HG03521 (cell line): ENCODE measurements at regions not wholly inside any gene's neighbourhood (a gene's known extent, or its start where the extent isn't known, plus 50 kb on each side); places are given as distances from the start of the nearest gene placed in this dataset.

ENCODE experiments used
- ATAC-seq: cut with Tn5 transposase; IDR thresholded peaks from one replicate; pipeline ENCODE4 v1.9.1; 2021; ENCODE audit warnings: mild to moderate bottlenecking, moderate library complexity; ENCODE audit not compliant: unreplicated experiment

DNA sequence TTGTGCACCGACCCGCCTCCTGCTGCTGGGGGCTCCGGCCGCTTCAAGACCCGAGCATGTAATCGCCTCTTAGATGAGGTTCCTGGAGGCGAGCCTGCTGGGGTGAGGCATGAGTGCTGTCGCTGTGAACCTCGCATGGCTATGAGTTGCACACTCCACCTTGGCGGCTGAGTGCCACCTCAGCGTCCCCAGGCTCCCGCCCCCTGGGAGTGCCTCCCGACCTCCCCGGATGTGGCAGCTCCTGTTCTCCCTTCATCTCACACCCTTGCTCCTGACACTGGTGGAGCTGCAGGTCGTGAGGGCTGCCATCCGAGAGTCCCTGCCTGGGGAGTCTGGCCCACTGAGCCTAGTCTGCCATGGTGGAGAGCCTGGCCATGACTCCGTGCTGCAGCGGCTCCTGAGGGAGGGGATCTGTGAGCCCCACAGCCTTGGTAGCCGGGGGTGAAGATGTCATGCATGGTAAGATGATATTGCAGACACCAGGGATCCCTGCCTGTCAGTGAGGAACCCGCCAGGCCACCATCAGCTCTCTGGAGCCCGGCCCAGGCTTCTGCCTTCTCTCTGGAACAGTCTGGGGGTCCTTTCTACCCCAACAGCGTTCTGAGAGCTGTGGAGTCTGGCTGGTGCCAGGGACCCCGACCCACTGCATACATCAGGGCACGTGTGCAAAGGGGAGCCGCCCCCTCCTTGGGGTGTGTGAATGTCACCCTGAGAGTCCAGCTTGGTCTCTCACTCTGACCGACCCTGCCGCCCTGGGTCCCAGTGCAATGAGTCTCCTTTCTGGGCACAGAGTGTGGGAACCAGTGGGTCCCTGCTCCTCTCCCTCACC lies 61.6 kb upstream of the HS6ST1 start:
- ATAC-seq, result no peak

DNA sequence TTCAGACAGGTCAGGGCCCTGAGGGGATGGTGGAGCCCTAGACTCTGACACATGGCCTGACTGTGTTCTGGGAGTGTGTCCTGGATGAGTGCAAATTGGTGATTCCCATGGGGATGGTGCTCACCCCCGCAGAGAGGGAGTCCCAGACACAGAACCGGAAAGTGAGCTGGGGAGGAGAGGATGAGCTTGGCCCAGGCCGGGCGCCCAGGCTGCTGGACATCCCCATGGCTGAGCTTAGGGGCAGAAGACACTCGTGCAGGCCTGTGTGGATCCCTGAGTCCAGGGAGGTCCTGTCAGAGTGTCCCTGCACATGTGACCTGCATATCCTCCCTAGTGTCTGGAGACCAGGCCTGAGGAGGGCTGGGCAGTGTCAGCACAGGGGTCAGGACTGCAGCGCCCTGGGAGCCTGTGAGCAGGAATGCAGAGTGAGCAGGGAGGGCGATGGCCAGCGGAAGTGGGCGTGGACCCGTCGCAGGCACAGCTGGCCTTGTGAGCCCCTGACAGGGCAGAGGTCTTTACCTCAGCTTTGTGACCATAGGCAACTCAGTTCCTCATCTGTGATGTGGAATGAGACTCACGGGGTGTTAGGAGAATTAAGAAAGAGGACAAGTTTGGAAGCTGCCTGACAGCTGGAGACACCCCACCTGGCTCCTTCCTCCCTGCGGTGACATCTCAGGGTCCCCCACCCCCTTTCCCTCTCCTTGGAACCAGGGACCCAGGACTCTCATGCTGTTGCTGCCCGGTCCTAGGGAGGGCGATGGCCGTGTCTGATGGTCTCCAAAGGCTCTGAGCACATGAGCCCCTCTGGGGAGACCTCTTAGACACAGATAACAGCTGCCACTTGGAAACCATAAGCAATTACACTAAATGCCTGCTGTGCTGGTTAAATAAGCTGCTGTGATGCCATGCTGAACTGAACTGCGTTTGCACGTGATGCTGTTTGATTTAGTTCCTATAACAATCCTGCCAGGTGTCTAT lies 62.6 kb upstream of the HS6ST1 start:
- no peak for ATAC-seq

DNA sequence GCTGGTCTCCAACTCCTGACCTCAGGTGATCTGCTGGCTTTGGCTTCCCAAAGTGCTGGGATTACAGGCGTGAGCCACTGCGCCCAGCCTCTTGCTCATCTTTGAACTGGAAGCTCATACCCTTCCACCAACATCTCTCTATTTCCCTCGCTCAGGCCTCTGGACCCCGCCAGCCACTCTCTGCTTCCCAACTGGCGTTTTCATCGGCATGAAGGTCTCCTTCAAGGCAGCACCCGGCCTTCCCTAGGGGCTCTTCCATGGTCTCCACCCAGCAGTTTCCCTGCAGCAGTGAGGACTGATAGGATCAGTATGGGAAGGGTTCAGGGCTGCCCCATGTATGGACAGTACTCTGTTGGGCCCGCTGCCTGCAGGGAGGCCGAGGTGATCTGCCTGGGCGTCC lies 65.8 kb upstream of the HS6ST1 start:
- ATAC-seq, result no peak

DNA sequence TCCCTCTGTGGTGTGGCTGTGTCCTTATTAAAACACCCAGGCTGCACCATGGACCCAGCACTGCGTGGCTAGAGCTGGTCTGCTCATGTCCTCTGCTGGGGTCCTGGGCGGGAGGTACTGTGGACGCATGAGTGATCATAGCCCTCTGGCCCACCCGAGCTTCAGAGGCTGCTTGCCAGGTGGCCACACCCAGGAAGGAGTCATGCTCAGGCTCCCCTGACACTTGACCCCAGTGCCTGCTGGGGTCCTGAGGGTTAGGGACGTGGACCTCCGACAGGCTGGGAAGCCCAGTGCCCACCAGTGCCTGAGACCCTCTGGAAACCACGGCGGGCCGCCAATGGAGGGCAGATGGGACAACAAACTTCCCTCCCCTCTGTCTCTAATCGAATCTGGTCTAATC lies 66.3 kb upstream of the HS6ST1 start:
- ATAC-seq, result no peak

DNA sequence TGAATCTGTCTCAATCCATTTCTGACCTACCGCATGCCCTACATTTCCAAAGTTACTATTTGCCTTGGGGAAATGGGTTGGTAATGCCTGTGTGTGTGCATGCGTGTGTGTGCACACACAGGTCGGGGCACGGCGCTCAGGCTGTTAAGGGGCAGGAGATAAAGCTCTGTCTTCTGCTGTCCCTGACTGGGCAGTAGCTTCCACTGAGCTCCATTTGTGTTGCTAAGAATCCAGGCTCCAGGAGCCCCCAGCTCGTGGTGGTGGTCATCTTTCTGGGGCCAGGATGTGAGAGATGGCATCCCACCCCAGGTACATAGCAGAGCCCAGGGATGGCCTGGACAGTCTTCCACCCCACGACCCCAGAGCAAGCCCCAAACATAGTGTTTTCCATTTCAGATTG lies 66.7 kb upstream of the HS6ST1 start:
- no peak for ATAC-seq

DNA sequence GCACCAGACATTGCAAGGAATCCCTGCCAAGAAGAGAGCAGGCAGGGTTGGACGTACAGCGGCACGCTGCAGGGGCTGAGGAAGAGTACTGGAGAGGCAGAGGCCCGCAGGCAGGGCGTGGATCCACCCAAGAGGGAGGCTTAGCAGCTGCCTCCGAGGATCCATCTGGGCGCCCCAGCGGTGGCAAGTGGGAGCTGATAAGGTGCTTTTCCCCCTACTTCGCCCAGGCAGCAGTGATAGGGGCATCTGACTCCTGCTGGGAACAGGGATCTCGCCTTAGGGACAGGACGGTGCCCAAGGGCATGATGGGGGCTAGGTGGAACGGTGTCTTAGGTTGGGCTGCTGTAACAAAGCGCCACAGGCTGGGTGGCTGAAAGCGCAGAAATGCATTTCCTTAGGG lies 67.4 kb upstream of the HS6ST1 start:
- no peak for ATAC-seq

DNA sequence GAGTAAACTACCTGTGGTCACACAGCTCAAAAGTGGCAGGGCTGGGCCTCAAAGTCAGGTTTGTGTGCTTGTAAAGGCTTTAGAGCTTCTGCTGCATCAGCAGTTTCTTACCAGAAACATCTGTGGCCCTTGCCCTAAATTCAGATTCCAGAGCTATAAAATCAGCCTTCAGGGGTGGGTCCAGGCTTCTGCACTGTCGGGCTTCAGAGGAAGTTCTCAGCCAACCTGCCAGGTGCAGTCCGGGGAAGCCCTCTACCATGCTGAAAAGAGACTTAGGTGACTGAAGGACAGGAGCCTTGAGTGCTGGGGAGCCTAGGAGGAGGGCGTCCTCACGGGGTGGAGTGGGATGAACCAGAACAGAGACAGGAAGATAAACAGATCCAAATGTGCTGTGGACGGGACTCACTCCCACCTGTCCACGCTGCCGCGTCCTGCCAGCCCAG lies 69.9 kb upstream of the HS6ST1 start:
- ATAC-seq, result no peak

DNA sequence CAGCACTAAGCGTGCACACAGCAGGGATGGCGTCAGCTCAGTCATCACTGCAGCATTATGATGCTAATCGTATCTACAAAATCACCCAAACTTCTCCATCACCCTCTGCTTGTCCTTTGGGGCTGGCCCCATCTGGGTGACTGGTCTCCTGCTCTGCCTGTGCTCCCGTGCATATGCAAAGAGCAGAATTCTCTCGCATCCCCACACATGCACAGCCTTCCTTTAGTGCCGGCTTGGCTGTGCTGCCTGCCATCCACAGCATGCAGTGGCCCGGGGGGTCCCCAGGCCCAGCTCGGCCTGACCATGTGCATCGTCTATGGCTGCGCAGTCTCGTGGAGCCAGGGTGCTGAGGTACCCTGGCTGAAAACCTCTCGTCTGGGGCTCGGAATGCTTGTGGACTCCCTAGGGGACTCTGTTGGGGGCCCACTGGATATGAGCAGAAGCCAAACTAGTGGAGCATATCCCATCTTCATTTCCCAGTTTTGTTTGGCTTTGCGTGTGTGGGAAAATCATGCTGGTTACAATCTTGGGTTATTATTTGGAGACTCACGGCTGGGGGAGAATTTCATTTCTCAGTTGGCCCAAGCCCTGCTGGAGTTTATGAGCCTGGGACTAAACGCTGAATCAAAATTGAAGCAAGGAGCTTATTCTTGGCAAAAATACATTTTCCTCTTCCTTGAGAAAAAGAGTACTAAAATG lies 70.9 kb upstream of the HS6ST1 start:
- no peak for ATAC-seq

DNA sequence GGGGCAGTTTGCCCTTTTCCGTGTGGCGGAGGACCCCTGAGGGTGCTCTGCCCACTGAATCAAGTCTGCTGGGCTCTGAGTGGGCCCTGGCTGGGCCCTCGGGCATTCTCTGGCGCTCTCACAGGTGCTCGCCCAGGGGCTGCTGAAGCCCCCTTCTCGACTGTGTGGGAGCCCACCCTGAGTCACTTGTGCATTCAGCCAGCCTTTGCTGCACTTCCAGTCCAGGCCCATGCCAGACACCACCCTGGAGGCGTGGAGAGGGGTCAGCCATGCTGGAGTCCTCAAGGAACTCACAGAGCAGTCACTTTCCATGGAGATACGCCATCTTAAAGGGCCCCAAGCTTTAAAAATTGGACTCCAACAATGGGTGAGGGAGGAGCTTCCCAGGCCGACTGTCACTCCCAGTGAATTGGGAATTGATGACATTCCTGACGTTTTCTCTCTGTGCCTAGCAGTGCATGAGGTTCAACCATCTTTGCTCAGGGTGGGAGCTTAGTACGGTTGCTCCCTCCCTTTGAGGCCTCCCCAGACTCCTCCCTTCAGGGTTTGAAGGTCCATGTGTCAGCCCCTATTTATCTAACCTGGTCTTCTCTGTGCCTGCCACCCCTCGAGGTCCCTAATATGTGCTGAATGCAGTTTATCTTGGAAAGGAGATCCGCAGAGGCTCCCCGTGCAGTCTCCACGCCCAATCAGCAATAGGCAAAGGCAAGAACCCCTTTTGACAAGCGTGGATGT lies 71.8 kb upstream of the HS6ST1 start:
- no peak for ATAC-seq

DNA sequence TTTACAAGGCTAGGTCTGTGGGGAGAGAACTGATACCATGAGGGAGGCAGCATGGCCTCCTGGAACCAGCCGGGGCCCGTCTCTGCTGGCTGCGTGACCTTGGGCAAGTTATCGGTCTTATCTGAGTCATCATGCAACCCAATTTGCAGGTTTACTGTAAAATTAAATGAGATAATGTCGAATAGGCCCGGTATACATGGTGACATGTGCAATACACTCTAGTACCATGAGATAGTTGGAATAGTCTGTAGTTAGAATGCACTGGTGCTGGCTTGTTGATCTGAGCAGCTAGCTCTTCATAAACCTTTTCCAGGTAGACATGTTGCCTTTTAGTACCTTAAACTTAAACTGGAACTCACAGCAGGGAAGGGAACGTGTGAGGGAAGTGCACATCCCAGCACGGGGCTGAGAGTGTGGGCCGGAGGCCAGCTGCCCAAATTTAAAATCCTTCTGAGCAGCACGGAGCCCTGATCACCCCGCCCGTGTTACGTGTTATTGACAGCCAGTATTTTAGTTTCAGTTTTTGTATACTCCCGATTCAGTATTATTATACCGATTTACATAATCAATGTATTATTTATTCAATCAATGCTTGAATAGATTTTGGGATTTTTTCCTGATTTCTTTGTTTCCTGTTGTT lies 72.4 kb upstream of the HS6ST1 start:
- ATAC-seq, result no peak

DNA sequence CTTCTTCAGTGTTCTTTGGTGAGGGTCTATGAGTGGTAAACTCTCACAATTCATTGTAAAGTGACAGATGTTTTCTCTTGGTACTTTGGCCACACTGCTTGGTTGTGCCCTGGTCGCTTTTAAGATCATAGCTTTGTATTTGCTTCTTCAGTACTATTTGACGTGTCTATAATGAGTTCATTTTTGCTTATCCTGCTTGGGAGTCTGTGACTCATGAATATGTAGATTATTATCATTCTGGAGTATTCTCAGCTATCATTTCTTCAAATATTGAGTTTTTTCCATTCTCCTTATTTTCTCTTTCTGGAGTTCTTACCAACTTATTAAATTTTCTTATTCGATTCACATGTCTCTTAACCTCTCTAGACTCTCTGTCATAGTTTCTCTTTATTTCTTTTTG lies 73.0 kb upstream of the HS6ST1 start:
- no peak for ATAC-seq

DNA sequence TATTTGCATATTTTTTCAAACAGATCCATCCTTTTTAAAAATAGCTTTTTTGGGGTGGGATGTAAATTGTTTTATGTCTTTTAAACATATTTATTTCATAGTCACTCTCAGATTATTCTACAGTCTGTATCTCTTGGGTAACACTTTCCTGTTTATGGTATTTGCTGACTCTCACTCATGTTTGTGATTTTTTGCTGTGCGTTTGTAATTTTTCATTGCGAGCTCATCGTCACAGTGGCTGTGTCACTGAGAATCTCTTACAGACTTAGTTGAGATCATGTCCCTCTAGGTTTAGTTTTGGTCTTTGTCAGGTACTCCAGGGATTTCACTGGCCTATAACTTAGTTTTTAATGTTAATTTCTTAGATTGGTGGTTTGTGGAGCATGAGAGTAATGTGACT lies 73.5 kb upstream of the HS6ST1 start:
- no peak for ATAC-seq

DNA sequence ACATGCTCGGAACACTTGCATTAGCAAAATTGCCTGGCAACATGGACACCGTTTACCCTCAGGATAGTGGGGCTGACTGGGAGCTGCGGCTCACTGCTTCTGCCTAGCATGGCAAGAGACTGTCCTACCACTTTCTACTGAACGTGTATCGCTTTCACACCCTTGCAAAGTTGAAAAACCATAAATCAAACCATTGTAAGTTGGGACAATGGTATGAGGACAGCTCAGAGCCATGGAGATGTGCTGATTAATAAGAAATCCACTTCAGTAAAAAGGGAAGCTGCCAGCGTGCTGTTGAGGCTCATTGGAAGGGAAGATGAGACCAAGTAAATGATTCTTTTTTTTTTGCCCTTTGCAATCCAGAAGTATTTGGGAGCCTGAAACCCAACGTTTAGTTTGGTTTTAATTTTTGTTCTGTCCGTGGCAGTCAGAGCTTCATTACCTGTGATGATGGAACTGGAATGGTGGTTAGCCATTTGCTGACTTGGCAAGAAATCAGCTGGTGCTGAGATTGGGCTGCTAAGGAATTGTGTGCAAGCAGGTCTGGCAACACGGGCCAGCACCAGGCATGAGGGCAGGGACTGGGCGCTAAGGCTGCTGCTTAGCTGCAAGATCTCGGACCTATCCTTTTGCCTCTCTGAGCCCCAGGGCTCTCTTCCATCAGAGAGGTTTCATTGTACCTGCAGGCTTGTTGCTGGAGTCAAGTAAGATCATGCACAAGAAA lies 75.5 kb upstream of the HS6ST1 start:
- ATAC-seq, result no peak

DNA sequence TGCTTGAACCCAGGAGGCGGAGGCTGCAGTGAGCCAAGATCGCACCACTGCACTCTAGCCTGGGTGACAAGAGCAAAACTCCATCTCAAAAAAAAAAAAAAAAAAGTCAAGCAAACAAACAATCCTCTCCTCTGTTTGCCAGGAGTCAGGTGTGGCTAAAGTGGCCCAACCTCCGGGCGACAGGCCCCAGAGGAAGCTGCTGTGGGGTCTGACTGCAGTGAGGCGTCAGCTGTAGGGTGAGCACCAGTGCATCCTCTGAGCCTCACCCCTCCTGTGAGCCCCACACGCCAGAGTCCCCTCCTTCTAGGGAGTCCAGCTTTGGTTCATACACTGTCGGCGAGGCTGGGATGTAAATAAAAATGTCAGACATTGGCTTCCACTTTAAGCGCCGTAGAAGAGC lies 76.5 kb upstream of the HS6ST1 start:
- no peak for ATAC-seq

DNA sequence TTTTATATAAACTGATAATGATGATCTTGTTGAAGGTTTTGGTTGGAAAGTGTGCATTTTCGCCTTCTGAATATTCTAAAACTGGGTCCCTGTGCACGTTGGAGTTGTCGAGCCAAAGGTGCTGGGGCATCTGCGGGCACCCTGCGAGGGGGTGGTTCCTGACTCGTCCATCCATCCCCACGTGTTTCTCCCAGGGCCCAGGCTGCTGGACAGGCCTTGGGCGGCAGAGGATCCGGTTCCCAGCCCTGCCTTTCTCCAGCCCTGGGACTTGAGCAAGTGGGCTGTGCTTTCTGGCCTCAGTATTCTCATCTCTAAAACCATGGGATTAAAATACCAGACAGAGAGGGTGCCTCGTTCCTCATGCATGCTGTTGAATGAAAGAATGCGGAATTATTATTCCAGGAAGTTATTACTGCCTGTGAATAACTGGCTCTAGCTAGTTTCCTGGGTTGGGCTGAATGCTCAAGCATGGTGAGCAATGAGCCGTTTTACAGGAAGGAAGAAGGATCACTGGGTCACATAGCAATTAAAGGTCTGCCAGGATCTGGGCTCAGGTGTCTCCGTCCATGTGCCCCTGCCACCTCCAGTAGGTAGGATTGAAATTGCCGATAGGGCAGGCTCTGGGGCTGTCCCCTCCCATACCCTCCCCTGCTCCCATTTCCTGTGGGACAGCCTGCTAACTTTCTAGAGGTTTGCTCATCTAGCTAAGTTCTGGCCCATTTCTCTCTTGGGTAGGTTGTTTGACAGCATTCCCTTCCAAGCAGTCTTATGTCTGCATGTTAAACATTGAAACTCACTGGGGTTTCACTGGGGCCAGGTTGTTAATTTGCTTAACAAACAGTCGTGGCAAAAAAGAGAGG lies 77.2 kb upstream of the HS6ST1 start:
- ATAC-seq, result no peak

DNA sequence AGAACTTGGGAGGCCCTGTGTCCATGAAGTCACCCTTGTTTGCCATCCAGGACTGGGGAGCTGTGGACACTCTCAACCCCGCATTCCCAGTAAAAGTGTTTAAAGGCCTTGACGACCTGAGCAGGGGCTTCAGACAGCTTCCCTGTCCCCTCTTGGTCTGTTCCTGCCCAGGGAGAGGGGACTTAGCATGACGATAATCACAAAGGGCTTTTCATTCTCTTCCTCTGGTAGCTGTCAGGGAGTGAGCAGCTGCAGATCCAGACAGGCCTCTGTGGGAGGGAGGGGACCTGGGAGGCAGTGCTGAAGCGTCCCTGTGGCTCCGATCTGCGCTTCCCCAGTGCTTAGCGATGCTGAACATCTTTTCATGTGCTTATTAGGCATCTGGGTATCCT lies 77.8 kb upstream of the HS6ST1 start:
- no peak for ATAC-seq

DNA sequence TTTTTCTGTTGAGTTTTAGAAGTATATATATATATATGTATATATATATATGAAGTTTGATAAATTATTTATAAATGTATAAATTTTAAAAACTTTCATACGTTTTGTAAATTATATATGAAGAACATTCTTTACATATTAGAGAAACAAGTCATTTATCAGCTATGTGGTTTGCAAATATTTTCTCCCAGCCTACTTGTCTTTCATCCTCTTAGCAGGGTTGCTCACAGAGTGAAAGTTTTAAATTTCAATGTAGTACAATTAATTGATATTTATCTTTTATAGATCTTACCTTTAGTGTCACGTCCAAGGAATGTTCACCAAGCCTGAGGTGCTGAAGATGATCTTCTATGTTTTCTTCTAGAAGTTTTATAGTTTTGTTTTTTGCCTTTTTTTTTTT lies 78.3 kb upstream of the HS6ST1 start:
- no peak for ATAC-seq

DNA sequence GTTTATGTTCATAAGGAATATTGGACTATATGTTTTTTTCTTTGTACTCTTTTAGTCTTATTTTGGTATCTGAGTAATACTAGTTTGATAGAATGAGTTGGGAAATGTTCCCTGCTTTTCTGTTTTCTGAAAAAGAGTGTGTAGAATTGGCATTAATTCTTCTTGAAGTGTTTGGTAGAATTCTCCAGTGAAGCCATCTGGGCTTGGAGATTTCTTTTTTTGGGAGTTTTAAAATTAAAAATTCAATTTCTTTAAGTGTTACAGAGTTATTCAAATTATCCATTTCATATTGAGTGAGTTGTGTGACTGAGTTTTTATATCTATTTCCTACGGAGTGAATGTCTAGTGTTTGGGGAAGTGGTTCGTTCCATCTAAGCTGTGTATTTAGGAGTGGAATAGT lies 80.6 kb upstream of the HS6ST1 start:
- ATAC-seq, result no peak
